ENCODE measurements at regions not wholly inside any gene's neighbourhood (a gene's known extent, or its start where the extent isn't known, plus 50 kb on each side); places are given as distances from the start of the nearest gene placed in this dataset.

DNA sequence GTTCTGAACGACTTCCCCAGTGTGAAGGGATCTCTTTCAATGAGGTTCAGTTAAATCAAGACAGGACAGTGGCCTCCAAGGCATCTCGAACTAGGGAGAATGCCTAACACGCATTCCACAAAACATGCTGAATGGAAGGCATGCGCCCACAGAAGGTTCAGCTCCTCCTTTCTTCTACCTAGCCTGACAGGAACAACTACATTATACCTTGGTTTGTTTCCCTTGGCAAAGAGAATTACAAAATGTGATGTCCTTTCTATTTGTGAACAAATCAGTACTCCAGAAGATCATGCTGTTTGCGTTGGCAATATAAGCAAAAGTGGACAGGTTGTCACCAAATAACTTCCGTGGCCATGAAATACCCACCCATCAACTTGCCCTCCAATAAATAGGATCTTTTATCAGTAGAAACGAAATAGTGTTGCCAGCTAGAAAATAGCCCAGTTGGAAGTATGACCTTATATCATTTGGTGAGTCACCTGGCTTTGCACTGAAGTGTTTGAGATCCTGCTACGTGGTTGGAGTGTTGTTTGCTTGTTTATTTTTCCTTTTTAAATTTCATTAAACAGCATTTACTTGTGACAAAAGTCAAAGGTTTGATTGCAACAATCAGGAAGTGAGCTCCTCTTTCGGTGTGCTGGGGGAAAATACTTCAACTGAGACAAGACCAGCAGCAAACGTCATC is 117.0 kb upstream of the FAM204A start:
- H3K9me3 ChIP-seq: no peaks in the 10 kb centered on the region
- DNase-seq (no peak), ATAC-seq (no peak)
- intact Hi-C loops (cut with DNase I): no loop called here
- TF ChIP-seq, protein P1, sequence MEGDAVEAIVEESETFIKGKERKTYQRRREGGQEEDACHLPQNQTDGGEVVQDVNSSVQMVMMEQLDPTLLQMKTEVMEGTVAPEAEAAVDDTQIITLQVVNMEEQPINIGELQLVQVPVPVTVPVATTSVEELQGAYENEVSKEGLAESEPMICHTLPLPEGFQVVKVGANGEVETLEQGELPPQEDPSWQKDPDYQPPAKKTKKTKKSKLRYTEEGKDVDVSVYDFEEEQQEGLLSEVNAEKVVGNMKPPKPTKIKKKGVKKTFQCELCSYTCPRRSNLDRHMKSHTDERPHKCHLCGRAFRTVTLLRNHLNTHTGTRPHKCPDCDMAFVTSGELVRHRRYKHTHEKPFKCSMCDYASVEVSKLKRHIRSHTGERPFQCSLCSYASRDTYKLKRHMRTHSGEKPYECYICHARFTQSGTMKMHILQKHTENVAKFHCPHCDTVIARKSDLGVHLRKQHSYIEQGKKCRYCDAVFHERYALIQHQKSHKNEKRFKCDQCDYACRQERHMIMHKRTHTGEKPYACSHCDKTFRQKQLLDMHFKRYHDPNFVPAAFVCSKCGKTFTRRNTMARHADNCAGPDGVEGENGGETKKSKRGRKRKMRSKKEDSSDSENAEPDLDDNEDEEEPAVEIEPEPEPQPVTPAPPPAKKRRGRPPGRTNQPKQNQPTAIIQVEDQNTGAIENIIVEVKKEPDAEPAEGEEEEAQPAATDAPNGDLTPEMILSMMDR (IDR thresholded peaks at IDR 0.05): no peak
- H3K27me3 ChIP-seq: peaks cover 17% of the 10 kb centered on the region
- H3K36me3 ChIP-seq: no peaks in the 10 kb centered on the region
- H3K27ac ChIP-seq: no peak overlapping the region
- no peak overlapping the region for H3K4me3 ChIP-seq
- no peaks in the 10 kb centered on the region for H3K4me1 ChIP-seq

DNA sequence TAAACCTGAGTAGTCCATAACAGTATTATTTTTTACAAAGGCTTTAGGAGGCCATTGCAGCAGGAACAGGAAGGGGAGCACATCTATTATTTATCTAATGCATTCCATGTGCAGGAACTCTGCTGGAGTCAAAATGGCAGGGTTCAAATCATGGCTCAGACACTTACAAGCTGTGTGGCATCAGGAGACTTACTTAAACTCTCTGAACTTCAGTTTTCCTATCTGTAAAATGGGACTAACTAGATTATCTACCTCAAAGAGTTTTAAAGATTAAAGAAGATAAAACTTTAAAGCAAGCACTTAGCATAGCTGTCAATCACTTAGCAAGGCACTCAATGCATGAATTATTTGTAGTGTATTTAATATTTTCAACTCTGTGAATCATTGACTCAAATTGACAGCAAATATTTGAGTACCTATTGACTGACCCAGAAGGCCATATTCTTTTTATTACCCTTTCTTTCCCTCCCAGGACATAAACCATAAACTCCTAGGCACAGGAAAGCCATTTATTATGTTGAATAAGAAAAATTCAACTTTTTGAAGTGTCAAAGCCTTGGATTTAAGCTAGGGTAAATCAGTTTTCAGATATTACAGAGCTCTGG is 115.8 kb upstream of the FAM204A start:
- intact Hi-C loops (cut with DNase I): no loop called here
- H3K4me3 ChIP-seq: no peak overlapping the region
- no peaks in the 10 kb centered on the region for H3K4me1 ChIP-seq
- H3K36me3 ChIP-seq: no peaks in the 10 kb centered on the region
- H3K27me3 ChIP-seq: peaks cover 7% of the 10 kb centered on the region
- TF ChIP-seq, protein P1 (IDR thresholded peaks at IDR 0.05): no peak
- no peak overlapping the region for H3K27ac ChIP-seq
- no peaks in the 10 kb centered on the region for H3K9me3 ChIP-seq
- ATAC-seq (no peak), DNase-seq (no peak)

DNA sequence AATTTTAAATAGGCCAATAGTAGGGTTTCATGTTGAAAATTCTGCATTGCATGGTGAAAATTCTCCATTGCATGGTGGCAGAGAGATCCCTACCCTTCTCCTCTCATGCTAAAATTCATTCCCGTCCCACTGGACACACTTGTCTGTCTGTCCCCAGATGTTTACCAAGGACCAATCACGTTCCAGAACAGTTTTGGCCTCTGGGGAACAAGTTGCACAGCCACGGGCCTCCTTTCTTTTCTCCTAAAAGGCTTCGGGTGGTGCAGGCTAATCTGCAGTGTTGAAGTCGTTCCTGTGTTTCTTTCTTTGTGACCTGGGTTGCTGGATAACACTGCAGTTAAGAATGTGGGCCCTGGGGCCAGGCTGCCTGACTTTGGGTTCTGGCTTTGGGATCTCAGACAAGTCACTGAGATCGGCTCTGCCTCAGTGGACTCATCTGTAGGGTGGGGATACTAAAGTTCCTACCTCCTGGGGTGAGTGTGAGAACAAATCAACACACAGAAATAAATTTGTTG is 113.1 kb upstream of the FAM204A start:
- H3K9me3 ChIP-seq: no peaks in the 10 kb centered on the region
- intact Hi-C loops (cut with DNase I): no loop called here
- H3K36me3 ChIP-seq: no peaks in the 10 kb centered on the region
- TF ChIP-seq, protein P1 (IDR thresholded peaks at IDR 0.05): no peak
- no peak overlapping the region for H3K27ac ChIP-seq
- ATAC-seq (no peak), DNase-seq (no peak)
- no peaks in the 10 kb centered on the region for H3K4me1 ChIP-seq
- H3K4me3 ChIP-seq: no peak overlapping the region
- H3K27me3 ChIP-seq: no peaks in the 10 kb centered on the region

DNA sequence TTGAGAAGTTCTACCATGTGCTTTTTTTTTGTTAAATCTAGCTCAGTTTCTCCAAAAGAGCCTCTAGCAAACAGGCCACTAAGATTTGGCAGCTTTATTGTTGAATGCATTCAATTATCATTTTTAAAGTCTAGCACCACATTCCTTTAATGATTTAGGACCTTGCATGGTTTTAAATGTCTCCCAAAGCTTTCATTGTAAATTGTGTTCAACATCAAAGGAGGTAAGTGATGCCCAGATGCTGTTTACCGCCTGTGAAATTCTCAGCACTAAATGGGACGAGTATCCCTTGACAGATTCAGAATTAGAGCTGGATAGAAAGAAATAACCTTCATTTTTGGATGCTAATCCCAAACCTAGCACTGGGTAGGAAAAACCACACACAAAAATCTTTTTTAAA is 112.1 kb upstream of the FAM204A start:
- no peaks in the 10 kb centered on the region for H3K4me1 ChIP-seq
- DNase-seq: no peak
- H3K4me3 ChIP-seq: no peak overlapping the region
- H3K27me3 ChIP-seq: no peaks in the 10 kb centered on the region
- no peaks in the 10 kb centered on the region for H3K9me3 ChIP-seq
- H3K36me3 ChIP-seq: no peaks in the 10 kb centered on the region
- ATAC-seq: no peak
- no peak overlapping the region for H3K27ac ChIP-seq
- intact Hi-C loops (cut with DNase I): no loop called here
- TF ChIP-seq, protein P1 (IDR thresholded peaks at IDR 0.05): no peak

DNA sequence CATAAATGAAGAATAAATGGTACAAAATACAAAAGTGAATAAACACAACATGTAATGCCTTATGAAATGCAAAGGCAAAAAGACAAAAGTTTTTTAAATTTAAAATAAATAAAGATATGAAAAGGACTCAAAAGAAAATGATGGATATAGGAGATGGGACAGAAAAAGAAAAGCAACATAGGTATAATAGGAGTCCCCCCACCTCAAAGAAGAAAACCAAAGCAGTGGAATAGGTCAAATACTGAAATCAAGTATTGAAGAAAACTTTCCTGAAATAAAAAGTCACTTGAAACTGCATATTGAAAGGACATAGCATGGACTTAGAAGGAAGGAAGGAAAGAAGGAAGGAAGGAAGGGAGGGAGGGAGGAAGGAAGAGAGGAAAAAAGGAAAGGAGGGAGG is 110.0 kb upstream of the FAM204A start:
- Histone ChIP-seq H3K27me3 (no peaks in the 10 kb centered on the region), H3K4me3 (no peak overlapping the region), H3K36me3 (no peaks in the 10 kb centered on the region), H3K4me1 (no peaks in the 10 kb centered on the region), H3K27ac (no peak overlapping the region), H3K9me3 (no peaks in the 10 kb centered on the region)
- TF ChIP-seq, protein P1 (IDR thresholded peaks at IDR 0.05): no peak
- DNase-seq (no peak), ATAC-seq (no peak)
- intact Hi-C loops (cut with DNase I): no loop called here

Data from upper lobe of right lung (tissue), 1 donor.